RWPE1 (cell line): ENCODE measurements at regions not wholly inside any gene's neighbourhood (a gene's known extent, or its start where the extent isn't known, plus 50 kb on each side); places are given as distances from the start of the nearest gene placed in this dataset.

ENCODE experiments used
- CTCF ChIA-PET: fragments of 350-600 bp; sonication (Branson Sonifier 250); formaldehyde crosslinking; extraction: SDS; loops from one replicate; lab custom pipeline; 2021; lab: Yijun Ruan, JAX
- POLR2A ChIA-PET: fragments of 400-600 bp; formaldehyde crosslinking; extraction: SDS; loops from one replicate; lab custom pipeline; 2020; ENCODE audit warnings: antibody characterized with exemption; ENCODE audit not compliant: low non-redundant PET; lab: Yijun Ruan, JAX
- DNase-seq: peaks from one replicate; pipeline ENCODE4 v3.0.0; 2012; ENCODE audit warnings: low spot score
- H3K27ac ChIP-seq: fragments of 450-650 bp; 2 replicates; pipeline ENCODE4 v1.5.1; 2017
- CTCF ChIP-seq: fragments of 450-650 bp; conservative IDR thresholded peaks from 2 replicates; pipeline ENCODE4 v1.5.1; 2017; ENCODE audit warnings: low read depth, mild to moderate bottlenecking

- CTCF ChIA-PET, result interaction anchor here (0.6 kb wide), 1 partner anchor 12 kb away, joined by 3 read pairs; no protein-coding TSS in a partner anchor
- H3K27ac ChIP-seq, result no peak overlapping the region
- no peak for DNase-seq
Measured at GRCh38 chr4:23942471-23942870, 52.6 kb upstream of the PPARGC1A start.

More at GRCh38 chr4:23942471-23942870, 52.6 kb upstream of the PPARGC1A start:
- POLR2A ChIA-PET, result no interaction called here
- no peak for TF ChIP-seq CTCF
